Progenitor cell of endocrine pancreas (in vitro differentiated cells): ENCODE measurements at regions not wholly inside any gene's neighbourhood (a gene's known extent, or its start where the extent isn't known, plus 50 kb on each side); places are given as distances from the start of the nearest gene placed in this dataset.

Experiments
- DNase-seq: peaks from one replicate; pipeline ENCODE4 v3.0.0; 2021; ENCODE audit warnings: low spot score; ENCODE audit not compliant: unreplicated experiment
- H3K27ac Mint-ChIP-seq: 2 replicates; pipeline ENCODE4 v1.8.0; 2021; ENCODE audit warnings: mild to moderate bottlenecking, moderate library complexity, mixed read lengths
- H3K27me3 Mint-ChIP-seq: 2 replicates; pipeline ENCODE4 v1.8.0; 2021; ENCODE audit warnings: mixed read lengths
- H3K36me3 Mint-ChIP-seq: 2 replicates; pipeline ENCODE4 v1.8.0; 2022; ENCODE audit warnings: mixed read lengths; ENCODE audit not compliant: insufficient read depth
- H3K4me1 Mint-ChIP-seq: 2 replicates; pipeline ENCODE4 v1.8.0; 2021; ENCODE audit warnings: low read depth, mixed read lengths
- H3K4me3 Mint-ChIP-seq: 2 replicates; pipeline ENCODE4 v1.8.0; 2021; ENCODE audit warnings: low read depth, mild to moderate bottlenecking, moderate library complexity, mixed read lengths
- H3K9me3 Mint-ChIP-seq: 2 replicates; pipeline ENCODE4 v1.8.0; 2021; ENCODE audit warnings: low read depth, mixed read lengths
- TF ChIP-seq, protein P1 (sequence below): fragments of 200-600 bp; sonication (generic); IDR thresholded peaks from one replicate; pipeline ENCODE4 v1.5.0; 2021; ENCODE audit warnings: antibody characterized with exemption, mild to moderate bottlenecking; ENCODE audit not compliant: unreplicated experiment

GRCh38 chr1:240712014-240712731 is 100.2 kb upstream of the GREM2 start:
- TF ChIP-seq, protein P1, sequence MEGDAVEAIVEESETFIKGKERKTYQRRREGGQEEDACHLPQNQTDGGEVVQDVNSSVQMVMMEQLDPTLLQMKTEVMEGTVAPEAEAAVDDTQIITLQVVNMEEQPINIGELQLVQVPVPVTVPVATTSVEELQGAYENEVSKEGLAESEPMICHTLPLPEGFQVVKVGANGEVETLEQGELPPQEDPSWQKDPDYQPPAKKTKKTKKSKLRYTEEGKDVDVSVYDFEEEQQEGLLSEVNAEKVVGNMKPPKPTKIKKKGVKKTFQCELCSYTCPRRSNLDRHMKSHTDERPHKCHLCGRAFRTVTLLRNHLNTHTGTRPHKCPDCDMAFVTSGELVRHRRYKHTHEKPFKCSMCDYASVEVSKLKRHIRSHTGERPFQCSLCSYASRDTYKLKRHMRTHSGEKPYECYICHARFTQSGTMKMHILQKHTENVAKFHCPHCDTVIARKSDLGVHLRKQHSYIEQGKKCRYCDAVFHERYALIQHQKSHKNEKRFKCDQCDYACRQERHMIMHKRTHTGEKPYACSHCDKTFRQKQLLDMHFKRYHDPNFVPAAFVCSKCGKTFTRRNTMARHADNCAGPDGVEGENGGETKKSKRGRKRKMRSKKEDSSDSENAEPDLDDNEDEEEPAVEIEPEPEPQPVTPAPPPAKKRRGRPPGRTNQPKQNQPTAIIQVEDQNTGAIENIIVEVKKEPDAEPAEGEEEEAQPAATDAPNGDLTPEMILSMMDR = no peak
- Mint-ChIP-seq H3K27me3 (peaks cover 20% of the 10 kb centered on the region), H3K4me1 (no peaks in the 10 kb centered on the region), H3K4me3 (no peak overlapping the region), H3K36me3 (no peaks in the 10 kb centered on the region), H3K27ac (no peak overlapping the region), H3K9me3 (no peaks in the 10 kb centered on the region)
- DNase-seq = no peak

- H3K27me3 Mint-ChIP-seq = peaks cover 18% of the 10 kb centered on the region
- no peaks in the 10 kb centered on the region for H3K4me1 Mint-ChIP-seq
- no peak overlapping the region for H3K4me3 Mint-ChIP-seq
- TF ChIP-seq, protein P1 = no peak
- H3K36me3 Mint-ChIP-seq = no peaks in the 10 kb centered on the region
- DNase-seq = no peak
- H3K9me3 Mint-ChIP-seq = no peaks in the 10 kb centered on the region
- no peak overlapping the region for H3K27ac Mint-ChIP-seq
Observed at GRCh38 chr1:240711020-240711419, 99.1 kb upstream of the GREM2 start.

GRCh38 chr1:240709676-240710075 is 97.7 kb upstream of the GREM2 start:
- no peak for DNase-seq
- no peaks in the 10 kb centered on the region for H3K36me3 Mint-ChIP-seq
- H3K4me1 Mint-ChIP-seq = no peaks in the 10 kb centered on the region
- no peak overlapping the region for H3K27ac Mint-ChIP-seq
- H3K4me3 Mint-ChIP-seq = no peak overlapping the region
- TF ChIP-seq, protein P1 = no peak
- no peaks in the 10 kb centered on the region for H3K9me3 Mint-ChIP-seq
- H3K27me3 Mint-ChIP-seq = peaks cover 22% of the 10 kb centered on the region

GRCh38 chr1:240706150-240706935 is 94.4 kb upstream of the GREM2 start:
- no peaks in the 10 kb centered on the region for H3K36me3 Mint-ChIP-seq
- H3K27ac Mint-ChIP-seq = no peak overlapping the region
- TF ChIP-seq, protein P1 = no peak
- no peak for DNase-seq
- H3K4me1 Mint-ChIP-seq = no peaks in the 10 kb centered on the region
- H3K27me3 Mint-ChIP-seq = peaks cover 19% of the 10 kb centered on the region
- H3K4me3 Mint-ChIP-seq = no peak overlapping the region
- H3K9me3 Mint-ChIP-seq = no peaks in the 10 kb centered on the region

- H3K4me3 Mint-ChIP-seq = no peak overlapping the region
- no peaks in the 10 kb centered on the region for H3K9me3 Mint-ChIP-seq
- H3K27ac Mint-ChIP-seq = no peak overlapping the region
- TF ChIP-seq, protein P1 = no peak
- H3K4me1 Mint-ChIP-seq = no peaks in the 10 kb centered on the region
- DNase-seq = no peak
- H3K27me3 Mint-ChIP-seq = peaks cover 19% of the 10 kb centered on the region
- H3K36me3 Mint-ChIP-seq = no peaks in the 10 kb centered on the region
Observed at GRCh38 chr1:240705579-240705978, 93.6 kb upstream of the GREM2 start.
